ENCODE measurements at regions not wholly inside any gene's neighbourhood (a gene's known extent, or its start where the extent isn't known, plus 50 kb on each side); places are given as distances from the start of the nearest gene placed in this dataset.
"Not testable (repeated sequence)": the region's sequence is repeated elsewhere in the genome, so short reads cannot be mapped to it uniquely, and the experiment has no call there.

- not testable (repeated sequence) for TF ChIP-seq CTCF (IDR thresholded peaks at IDR 0.05; ENCODE audit: insufficient read depth, low read length); POLR2AphosphoS5 (IDR thresholded peaks at IDR 0.05; ENCODE audit: low read depth); GABPA (IDR thresholded peaks at IDR 0.05; ENCODE audit: low read depth)
Measured at GRCh38 chr4:54597678-54598077, 60.1 kb upstream of the KIT start.

Data from HL-60 (cell line).